GM06990 (cell line): ENCODE measurements at regions not wholly inside any gene's neighbourhood (a gene's known extent, or its start where the extent isn't known, plus 50 kb on each side); places are given as distances from the start of the nearest gene placed in this dataset.
"Not testable (repeated sequence)": the region's sequence is repeated elsewhere in the genome, so short reads cannot be mapped to it uniquely, and the experiment has no call there.

Experiments used
- DNase-seq: peaks from one replicate; pipeline ENCODE4 v3.0.0-alpha.2; 2011; ENCODE audit not compliant: insufficient read length; ENCODE audit errors: extremely low read depth
- H3K27me3 ChIP-seq: replicated peaks from 2 replicates; pipeline ENCODE4 v1.6.0; 2011; ENCODE audit warnings: low read length; ENCODE audit not compliant: control insufficient read depth, insufficient read depth
- H3K36me3 ChIP-seq: 2 replicates; pipeline ENCODE4 v1.5.1; 2011; ENCODE audit warnings: low read length; ENCODE audit not compliant: control insufficient read depth, insufficient read depth
- H3K4me3 ChIP-seq: replicated peaks from 2 replicates; pipeline ENCODE4 v1.5.1; 2011; ENCODE audit warnings: low read depth, mild to moderate bottlenecking, control low read depth, low read length
- TF ChIP-seq, protein P1 (sequence below): IDR thresholded peaks from 2 replicates; pipeline ENCODE4 v1.5.1; 2011; ENCODE audit warnings: low read length, control low read depth, mild to moderate bottlenecking, inconsistent platforms; ENCODE audit not compliant: insufficient read depth, poor library complexity, severe bottlenecking

DNA sequence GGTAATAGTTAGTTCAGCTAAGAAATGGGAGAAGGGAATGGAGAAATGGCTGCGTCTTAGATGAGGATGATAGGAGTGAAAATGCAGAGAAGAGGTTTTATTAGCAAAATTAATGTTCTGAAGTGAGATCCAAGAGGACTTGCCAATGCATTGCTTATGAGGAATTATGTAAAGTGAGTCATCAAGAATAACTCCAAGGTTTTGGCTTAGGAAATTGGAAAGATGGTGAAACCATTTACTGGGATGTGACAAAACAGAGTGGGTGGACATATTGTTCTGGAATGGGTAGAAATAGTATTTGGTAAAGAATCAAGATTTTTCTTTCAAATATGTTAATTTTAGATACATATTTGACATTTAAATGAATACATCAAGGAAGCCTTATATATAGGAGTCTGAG lies 306.6 kb upstream of the CYRIA start:
- TF ChIP-seq, protein P1, sequence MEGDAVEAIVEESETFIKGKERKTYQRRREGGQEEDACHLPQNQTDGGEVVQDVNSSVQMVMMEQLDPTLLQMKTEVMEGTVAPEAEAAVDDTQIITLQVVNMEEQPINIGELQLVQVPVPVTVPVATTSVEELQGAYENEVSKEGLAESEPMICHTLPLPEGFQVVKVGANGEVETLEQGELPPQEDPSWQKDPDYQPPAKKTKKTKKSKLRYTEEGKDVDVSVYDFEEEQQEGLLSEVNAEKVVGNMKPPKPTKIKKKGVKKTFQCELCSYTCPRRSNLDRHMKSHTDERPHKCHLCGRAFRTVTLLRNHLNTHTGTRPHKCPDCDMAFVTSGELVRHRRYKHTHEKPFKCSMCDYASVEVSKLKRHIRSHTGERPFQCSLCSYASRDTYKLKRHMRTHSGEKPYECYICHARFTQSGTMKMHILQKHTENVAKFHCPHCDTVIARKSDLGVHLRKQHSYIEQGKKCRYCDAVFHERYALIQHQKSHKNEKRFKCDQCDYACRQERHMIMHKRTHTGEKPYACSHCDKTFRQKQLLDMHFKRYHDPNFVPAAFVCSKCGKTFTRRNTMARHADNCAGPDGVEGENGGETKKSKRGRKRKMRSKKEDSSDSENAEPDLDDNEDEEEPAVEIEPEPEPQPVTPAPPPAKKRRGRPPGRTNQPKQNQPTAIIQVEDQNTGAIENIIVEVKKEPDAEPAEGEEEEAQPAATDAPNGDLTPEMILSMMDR, result no peak
- no peak overlapping the region for H3K4me3 ChIP-seq
- no peaks in the 10 kb centered on the region for H3K36me3 ChIP-seq
- no peak for DNase-seq
- no peaks in the 10 kb centered on the region for H3K27me3 ChIP-seq

DNA sequence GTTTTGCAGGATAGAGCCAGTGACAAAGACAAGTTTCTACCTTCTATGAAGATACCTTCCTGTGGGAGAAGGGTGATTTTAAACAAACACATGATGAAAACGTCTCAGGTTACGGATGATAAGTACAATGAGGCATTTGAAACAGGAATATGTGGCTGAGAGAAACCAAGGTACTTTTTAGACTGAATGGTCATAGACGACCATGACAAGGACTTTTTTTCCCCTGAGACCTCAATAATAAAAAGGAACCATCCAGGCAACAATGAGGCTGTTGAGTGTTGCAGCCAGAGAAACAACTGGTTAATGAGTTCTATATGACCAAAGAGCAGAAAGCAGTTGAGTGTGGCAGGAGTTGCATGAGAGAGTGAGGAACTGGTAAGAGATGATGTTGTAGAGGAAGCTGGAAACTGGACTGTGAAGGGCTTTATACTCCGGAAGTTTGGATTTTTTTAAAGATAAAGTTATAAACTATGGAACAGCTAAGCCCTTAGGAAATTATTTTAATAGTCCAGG lies 306.1 kb upstream of the CYRIA start:
- TF ChIP-seq, protein P1, result no peak
- no peaks in the 10 kb centered on the region for H3K36me3 ChIP-seq
- H3K27me3 ChIP-seq, result no peaks in the 10 kb centered on the region
- H3K4me3 ChIP-seq, result no peak overlapping the region
- no peak for DNase-seq

DNA sequence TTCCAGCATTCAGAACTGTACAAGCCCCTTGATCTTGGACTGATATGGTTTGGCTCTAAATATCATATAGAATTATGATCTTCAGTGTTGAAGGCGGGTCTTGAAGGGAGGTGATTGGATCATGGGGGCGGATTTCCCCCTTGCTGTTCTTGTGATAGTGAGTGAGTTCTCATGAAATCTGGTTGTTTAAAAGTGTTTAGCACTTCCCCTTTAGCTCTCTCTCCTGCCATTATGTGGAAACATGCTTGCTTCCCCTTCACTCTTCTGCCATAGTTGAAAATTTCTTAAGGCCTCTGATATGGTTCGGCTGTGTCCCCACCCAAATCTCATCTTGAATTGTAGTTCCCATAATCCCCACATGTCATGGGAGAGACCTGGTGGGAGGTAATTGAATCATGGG lies 305.3 kb upstream of the CYRIA start:
- DNase-seq, H3K36me3 ChIP-seq, H3K4me3 ChIP-seq: not testable (repeated sequence)

DNA sequence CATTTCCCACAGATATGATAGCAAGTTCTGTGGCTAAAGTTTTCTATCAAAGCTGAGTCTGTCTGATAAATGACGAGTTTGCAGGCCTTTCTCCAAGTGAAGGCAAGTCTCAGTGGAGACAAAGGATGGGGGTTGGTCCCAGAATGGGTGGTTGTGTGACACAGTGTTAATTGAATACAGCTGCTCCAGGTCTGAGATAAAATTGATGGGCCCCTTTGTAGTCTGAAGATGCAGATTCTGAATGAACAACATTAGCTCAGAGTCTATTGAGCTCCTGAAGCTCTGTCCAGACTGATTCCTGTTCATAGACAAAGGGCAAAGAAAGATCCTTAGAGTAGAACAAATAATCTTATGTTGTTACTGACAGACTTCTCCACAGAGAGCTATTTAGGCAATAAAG lies 296.9 kb upstream of the CYRIA start:
- no peaks in the 10 kb centered on the region for H3K27me3 ChIP-seq
- H3K36me3 ChIP-seq, result no peaks in the 10 kb centered on the region
- no peak for DNase-seq
- no peak overlapping the region for H3K4me3 ChIP-seq
- TF ChIP-seq, protein P1, result no peak

More for the DNA sequence above, 305.3 kb upstream of the CYRIA start:
- H3K27me3 ChIP-seq, result not testable (repeated sequence)

DNA sequence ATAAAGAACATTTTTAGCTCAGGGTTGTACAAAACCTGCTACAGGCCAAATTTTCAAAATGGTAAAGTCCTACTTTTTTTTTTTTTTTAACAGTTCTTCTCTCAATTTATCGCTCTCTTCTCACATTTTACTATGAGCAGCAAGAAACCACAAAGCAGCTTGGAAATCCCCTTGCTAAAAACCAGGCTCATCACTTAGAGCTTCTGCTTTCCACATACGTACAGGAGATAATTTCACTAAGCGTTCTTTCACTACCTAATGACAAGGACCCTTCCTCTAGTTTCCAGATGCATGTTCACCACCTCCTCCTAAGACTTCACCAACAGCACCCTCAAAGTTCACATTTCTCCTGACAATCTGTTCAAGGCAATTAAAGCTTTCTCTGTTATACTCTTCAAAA lies 294.9 kb upstream of the CYRIA start:
- Histone ChIP-seq H3K4me3 (no peak overlapping the region), H3K27me3 (no peaks in the 10 kb centered on the region), H3K36me3 (no peaks in the 10 kb centered on the region)
- peak; percentile 6 for DNase-seq
- TF ChIP-seq, protein P1, result no peak

DNA sequence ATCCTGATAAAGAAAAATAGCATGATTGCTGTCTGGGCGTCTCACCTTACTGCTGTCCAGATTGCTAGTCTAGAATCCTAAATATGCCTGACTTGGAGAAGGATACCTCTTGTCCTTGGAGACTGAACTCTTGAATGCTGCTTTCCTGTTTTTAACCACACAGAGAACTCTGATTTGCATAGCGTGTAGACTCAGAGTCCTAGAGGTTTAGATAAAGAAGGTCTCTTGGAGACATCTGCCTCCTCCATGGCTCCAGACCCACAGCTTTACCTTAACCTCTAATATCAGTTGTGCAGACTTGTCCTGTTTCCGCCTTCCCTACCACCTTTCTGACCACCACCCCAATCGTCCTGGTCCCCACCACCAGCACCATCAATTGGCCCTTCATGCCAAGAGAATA lies 292.6 kb upstream of the CYRIA start:
- no peaks in the 10 kb centered on the region for H3K27me3 ChIP-seq
- no peaks in the 10 kb centered on the region for H3K36me3 ChIP-seq
- DNase-seq, result no peak
- no peak overlapping the region for H3K4me3 ChIP-seq
- TF ChIP-seq, protein P1, result no peak
